GM18868 (cell line): ENCODE measurements at regions not wholly inside any gene's neighbourhood (a gene's known extent, or its start where the extent isn't known, plus 50 kb on each side); places are given as distances from the start of the nearest gene placed in this dataset.

Experiments
- ATAC-seq: cut with Tn5 transposase; IDR thresholded peaks from one replicate; pipeline ENCODE4 v1.9.1; 2021; ENCODE audit warnings: mild to moderate bottlenecking, moderate library complexity; ENCODE audit not compliant: unreplicated experiment

- ATAC-seq = no peak
Measured at GRCh38 chr13:34294483-34295129, 476.7 kb downstream of the RFC3 start.

GRCh38 chr13:34300559-34300958, 482.6 kb downstream of the RFC3 start:
- no peak for ATAC-seq

GRCh38 chr13:34302596-34302995, 484.6 kb downstream of the RFC3 start:
- ATAC-seq = no peak

GRCh38 chr13:34303346-34303745, 485.4 kb downstream of the RFC3 start:
- ATAC-seq = no peak

GRCh38 chr13:34307607-34308006, 489.7 kb downstream of the RFC3 start:
- ATAC-seq = no peak

GRCh38 chr13:34308725-34309124, 490.8 kb downstream of the RFC3 start:
- ATAC-seq = no peak

- no peak for ATAC-seq
Measured at GRCh38 chr13:34310539-34310938, 492.6 kb downstream of the RFC3 start.

- no peak for ATAC-seq
Measured at GRCh38 chr13:34311251-34311650, 493.3 kb downstream of the RFC3 start.

GRCh38 chr13:34312578-34312977, 494.6 kb downstream of the RFC3 start:
- ATAC-seq = no peak

- no peak for ATAC-seq
Measured at GRCh38 chr13:34320084-34320483, 502.1 kb downstream of the RFC3 start.

GRCh38 chr13:34322014-34322742, 504.2 kb downstream of the RFC3 start:
- no peak for ATAC-seq

- ATAC-seq = no peak
Measured at GRCh38 chr13:34322743-34323074, 504.8 kb downstream of the RFC3 start.

GRCh38 chr13:34335014-34336007, 517.4 kb downstream of the RFC3 start:
- no peak for ATAC-seq

GRCh38 chr13:34338102-34338501, 520.2 kb downstream of the RFC3 start:
- ATAC-seq = no peak

- ATAC-seq = no peak
Measured at GRCh38 chr13:34340534-34340933, 522.6 kb downstream of the RFC3 start.

GRCh38 chr13:34343413-34343940, 525.5 kb downstream of the RFC3 start:
- no peak for ATAC-seq

GRCh38 chr13:34344816-34345215, 526.9 kb downstream of the RFC3 start:
- no peak for ATAC-seq

GRCh38 chr13:34345258-34345965, 527.5 kb downstream of the RFC3 start:
- ATAC-seq = no peak

GRCh38 chr13:34346626-34347025, 528.7 kb downstream of the RFC3 start:
- ATAC-seq = no peak

- no peak for ATAC-seq
Measured at GRCh38 chr13:34347784-34348573, 530.0 kb downstream of the RFC3 start.
